ENCODE measurements at regions not wholly inside any gene's neighbourhood (a gene's known extent, or its start where the extent isn't known, plus 50 kb on each side); places are given as distances from the start of the nearest gene placed in this dataset.

DNA sequence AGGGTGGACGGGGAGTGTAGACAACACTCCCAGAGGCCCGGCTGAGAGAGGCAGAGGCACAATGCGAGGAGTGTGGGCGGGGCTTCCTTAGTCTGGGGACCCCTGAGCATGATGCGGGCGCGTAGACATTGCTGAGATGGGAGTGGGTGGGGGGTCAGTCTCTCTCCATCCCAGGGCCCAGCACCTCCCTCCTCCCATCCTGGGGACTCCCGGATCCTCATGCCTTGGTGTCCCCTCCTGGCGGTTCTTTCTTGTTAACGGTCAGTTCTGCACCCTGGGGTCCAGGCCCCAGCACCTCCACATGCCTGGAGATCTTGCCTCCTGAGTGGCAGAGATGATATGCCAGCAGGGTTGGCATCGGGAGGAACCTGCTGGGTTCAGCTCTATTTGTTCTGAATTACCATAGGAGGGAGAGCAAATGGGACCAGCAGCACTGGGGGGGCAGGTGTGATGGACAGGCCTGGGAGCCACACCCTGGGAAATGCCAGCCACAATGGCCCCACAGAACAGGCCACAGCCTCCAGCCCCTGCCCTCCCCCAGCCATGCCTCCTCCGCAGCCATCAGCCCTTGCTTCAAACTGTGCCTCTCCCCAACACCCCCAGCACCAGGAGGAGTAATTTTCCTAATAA is 55.7 kb downstream of the RTL6 start:
- no peak for TF ChIP-seq POLR2A (IDR thresholded peaks at IDR 0.05; ENCODE audit: borderline replicate concordance, extremely low read depth, insufficient read depth, insufficient read length)
- TF ChIP-seq, protein P1, sequence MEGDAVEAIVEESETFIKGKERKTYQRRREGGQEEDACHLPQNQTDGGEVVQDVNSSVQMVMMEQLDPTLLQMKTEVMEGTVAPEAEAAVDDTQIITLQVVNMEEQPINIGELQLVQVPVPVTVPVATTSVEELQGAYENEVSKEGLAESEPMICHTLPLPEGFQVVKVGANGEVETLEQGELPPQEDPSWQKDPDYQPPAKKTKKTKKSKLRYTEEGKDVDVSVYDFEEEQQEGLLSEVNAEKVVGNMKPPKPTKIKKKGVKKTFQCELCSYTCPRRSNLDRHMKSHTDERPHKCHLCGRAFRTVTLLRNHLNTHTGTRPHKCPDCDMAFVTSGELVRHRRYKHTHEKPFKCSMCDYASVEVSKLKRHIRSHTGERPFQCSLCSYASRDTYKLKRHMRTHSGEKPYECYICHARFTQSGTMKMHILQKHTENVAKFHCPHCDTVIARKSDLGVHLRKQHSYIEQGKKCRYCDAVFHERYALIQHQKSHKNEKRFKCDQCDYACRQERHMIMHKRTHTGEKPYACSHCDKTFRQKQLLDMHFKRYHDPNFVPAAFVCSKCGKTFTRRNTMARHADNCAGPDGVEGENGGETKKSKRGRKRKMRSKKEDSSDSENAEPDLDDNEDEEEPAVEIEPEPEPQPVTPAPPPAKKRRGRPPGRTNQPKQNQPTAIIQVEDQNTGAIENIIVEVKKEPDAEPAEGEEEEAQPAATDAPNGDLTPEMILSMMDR (IDR thresholded peaks at IDR 0.05 in 2 of 3, conservative IDR thresholded peaks at IDR 0.05 in 1 of 3; ENCODE audit: borderline replicate concordance in 1 of 3, insufficient read depth in 1 of 3, low read depth in 2 of 3, low read length in 2 of 3) = no peak
- no peak for TF ChIP-seq MAX (IDR thresholded peaks at IDR 0.05)
- TF ChIP-seq EZH2phosphoT487 (IDR thresholded peaks at IDR 0.05; ENCODE audit: borderline replicate concordance) = no peak

Measured in HCT116 (cell line).